T-helper 1 cell treated with Interleukin-12 subunit alpha and Interleukin-12 subunit beta and Interleukin-4 antibody, amounts not matched to agents 30 ng/mL and 1 ng/mL, for 36 hours (primary cell): ENCODE measurements at regions not wholly inside any gene's neighbourhood (a gene's known extent, or its start where the extent isn't known, plus 50 kb on each side); places are given as distances from the start of the nearest gene placed in this dataset.
"Not testable (repeated sequence)": the region's sequence is repeated elsewhere in the genome, so short reads cannot be mapped to it uniquely, and the experiment has no call there.

Source experiments
- intact Hi-C: fragments of 100-400 bp; cut with micrococcal nuclease; formaldehyde crosslinking; loops from one replicate; pipeline ENCODE4 v1.15.1; 2024

DNA sequence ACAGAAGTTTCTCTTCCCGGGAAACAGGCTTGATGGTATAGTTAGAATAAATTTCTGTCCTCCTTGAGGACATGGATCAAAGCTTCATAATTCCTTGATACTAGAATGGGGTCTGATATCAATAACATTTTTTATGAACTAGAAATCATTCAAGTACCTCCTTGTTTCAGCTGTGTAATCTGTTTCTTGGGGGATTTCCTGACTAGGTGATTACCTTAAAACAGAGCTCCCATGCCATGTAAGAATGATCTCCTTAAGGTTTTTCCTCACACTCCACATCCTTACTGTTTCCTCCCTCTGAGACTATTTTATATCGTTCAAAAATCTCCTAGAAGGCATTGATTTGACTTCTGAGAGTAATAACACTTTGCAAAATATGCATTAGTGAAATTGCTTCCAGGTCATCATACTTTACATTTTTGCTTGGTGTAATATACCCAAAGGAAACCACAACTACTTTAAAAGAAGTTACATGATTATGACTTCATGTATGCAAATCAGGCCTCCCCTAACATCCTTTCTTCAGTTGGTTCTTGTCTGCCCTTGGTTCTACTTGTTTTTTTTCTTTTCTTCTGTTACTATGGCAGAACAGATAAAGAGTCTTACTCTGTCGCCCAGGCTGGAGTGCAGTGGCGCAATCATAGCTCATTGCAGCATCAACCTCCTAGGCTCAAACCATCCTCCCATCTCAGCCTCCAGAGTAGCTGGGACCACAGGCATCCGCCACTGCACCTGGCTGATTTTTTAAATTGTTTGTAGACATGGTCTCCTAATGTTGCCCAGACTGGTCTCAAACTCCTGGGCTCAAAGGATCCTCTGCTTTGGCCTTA is 388.8 kb downstream of the ZFHX3 start:
- intact Hi-C loops = no loop called here

DNA sequence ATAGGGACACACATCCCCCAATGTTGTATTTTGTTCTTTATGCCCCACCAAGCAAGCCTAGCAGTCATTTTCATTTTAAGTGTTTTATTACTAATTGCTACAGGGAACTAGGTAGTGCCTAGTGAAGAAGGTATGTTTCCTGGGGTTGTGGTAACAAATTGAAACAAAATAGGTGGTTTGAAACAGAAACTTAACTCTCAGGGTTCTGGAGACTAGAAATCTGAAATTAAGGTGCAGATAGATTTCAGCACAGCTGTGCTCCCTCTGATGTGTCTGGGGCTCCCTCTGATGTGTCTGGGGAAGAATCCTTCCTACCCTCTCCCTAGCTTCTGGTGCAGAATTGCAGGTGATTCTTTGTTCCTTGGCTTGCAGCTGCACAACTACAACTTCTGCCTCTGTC is 390.1 kb downstream of the ZFHX3 start:
- intact Hi-C loops = no loop called here

DNA sequence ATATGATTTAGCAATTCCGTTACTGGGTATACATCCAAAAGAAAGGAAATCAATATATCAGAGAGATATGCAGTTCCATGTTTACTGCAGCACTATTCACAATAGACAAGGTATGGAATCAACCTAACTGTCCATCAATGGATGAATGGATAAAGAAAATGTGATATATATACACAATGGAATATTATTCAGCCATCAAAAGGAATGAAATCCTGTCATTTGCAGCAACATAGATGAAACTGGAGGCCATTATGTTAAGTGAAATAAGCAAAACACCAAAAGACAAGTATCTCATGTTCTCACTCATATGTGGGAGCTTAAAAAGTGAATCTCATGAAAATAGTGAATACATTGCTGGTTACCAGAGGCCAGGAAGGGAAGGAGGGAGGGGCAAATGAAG is 390.8 kb downstream of the ZFHX3 start:
- intact Hi-C loops = no loop called here

DNA sequence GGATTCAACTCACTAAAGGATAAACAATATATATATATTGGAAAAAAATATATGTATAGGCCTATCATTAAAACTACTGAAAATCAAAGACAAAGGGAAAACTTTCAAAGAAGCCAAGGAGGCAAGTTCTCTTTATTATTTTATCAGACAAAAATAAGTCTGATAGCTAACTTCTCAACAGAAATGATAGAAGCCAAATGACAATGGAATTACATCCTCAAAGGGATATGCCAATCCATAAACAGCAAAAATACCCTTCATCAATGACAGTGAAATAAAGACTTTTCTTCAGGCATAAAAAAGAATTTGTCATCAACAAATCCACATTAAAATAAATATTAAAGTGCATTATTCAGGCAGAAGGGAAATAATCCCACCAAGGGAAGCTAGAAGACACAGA is 393.4 kb downstream of the ZFHX3 start:
- intact Hi-C loops = no loop called here

DNA sequence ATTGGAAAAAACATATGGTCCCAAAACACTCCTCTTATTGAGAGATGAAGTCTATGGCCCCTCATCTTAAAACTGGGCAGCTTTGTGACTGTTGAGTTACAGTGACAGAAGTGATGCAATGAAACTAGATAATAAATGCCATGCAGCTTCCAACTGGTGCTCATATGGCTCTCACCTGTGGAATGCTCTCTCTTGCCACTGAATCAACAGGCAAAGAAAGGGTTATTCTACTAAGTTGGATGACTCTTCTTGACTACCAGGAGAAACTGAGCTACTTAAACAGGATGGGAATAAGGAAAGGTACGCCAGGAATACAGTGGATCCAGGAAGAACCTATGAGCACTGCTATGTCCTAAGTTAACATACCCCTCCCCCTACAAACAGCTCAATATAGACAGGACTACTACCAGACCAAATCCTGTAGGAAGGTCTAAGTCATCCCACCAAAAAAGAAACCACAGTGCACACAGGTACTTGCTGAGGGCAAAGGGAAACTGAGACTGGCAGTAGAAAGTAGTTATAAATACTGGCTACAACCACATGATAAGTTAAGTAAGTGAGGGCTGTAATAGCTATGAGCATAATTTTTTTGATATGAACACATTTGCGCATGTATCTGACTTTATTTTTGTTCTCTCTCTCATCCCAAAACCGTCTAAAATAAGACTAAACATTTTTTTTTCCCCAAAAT is 398.5 kb downstream of the ZFHX3 start:
- intact Hi-C loops = no loop called here

DNA sequence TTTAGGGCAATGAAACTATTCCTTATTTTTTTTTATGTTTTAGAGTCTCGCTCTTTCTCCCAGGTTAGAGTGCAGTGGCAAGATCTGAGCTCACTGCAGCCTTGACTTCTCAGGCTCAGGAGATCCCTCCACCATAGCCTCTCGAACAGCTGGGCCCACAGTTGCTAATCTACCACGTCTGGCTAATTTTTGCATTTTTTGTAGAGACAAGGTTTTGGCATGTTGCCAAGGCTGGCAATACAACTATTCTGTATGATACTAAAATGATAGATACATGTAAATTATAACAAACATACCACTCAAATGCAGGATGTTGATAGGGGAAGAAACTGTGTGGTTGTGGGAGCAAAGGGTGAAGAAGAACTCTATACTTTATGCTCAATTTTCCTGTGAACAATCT is 401.3 kb downstream of the ZFHX3 start:
- intact Hi-C loops = no loop called here

DNA sequence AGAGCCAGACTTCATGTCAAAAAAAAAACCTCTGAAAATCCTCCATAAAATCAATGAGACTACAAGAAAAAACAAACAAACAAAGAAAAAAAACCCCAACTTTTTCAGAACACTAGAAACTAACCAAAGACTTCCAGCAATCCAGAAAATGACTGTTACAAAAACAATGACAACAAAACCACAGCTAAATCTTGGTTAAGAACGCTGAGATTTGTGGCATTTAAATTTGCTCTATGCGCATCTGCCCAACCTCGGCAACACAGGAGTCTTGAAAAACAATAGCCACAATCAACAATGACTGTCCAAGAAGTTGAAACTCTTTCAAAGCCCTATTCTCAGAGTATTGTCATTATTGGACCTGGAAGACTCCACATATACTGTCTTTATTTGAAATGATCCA is 402.4 kb downstream of the ZFHX3 start:
- intact Hi-C loops = no loop called here

DNA sequence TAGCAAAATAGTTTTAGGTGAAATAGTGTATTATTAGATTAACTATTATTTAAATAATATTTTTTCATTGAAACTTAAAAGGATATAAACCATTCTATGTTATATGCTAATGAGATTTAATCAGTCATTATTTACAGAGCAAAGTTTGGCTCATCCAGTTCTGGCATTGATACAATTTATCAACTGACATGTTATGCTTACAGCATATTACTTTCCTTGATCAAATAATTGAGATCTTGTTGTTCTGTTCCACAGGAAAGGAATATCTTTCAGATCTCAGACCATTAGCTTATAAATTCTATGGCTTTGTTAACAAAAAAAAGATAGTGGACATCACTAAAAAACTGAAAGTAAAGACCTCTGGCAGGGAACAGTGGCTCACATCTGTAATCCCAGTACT is 403.0 kb downstream of the ZFHX3 start:
- intact Hi-C loops = no loop called here

DNA sequence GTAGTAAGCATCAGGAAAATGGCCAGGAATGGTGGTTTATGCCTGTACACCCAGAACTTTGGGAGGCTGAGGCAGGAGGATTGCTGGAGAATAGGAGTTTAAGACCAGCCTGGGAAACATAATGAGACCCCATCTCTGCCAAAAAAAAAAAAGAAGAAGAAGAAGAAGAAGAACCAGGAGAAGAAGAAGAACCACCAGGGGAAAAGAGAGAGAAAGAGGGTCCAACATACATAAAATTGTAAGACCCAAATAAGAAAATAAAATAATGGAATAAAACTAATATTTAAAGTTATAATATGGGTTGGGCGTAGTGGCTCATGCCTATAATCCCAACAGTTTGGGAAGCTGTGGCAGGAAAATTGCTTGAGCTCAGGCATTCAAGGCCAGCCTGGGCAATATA is 408.4 kb downstream of the ZFHX3 start:
- intact Hi-C loops = no loop called here

DNA sequence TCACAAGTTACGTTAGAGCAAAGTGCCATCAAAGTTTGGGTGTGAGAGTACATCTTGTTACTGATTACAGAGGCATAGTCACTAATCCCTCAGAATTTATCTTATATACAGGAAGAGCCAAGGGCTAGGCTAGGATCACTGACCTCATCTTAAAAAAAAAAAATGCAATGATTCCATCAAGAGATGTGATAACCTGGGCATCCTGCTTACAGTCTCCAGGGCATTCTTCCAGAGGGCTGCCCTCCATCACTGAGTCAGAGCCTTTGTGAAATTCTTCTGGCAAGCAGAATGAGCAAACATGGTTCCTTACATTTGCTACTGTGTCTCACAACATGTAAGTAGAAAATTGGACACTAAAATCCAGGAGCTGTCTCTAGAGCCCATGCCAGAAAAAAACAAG is 410.6 kb downstream of the ZFHX3 start:
- intact Hi-C loops = no loop called here

DNA sequence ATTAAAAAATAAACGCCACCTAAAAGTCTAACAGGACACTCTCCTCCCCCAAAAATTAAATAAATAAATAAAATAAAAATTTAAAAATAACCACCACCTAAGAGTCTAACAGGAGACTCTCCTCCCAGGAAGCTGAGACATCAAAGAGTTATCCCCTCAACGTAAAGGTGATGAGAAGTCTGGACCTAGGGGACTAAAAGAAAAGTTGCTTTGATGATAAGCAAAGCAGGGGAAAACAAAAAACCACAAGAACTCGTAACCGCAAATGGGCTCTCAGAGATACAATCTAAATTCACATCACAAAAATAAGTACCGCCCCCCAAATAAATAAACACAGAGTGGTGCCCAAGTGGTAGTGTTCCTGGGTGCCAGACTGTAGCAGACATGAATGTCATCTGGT is 412.2 kb downstream of the ZFHX3 start:
- intact Hi-C loops = no loop called here

DNA sequence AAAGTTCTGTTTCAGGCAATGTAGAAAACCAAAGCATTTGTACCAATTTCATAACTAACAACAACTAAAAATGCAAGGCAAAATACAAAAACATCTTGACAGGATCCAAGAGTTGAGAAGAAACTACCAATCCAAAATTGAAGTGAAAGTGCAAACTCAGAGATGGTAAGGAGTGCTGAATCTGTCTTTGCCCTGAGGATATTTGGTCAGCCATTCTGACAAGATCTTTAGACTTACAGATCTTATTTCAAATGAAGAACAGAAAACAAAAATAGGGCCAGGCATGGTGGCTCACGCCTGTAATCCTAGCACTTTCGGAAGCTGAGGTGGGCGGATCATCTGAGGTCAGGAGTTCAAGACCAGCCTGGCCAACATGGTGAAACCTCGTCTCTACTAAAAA is 412.8 kb downstream of the ZFHX3 start:
- intact Hi-C loops = no loop called here

DNA sequence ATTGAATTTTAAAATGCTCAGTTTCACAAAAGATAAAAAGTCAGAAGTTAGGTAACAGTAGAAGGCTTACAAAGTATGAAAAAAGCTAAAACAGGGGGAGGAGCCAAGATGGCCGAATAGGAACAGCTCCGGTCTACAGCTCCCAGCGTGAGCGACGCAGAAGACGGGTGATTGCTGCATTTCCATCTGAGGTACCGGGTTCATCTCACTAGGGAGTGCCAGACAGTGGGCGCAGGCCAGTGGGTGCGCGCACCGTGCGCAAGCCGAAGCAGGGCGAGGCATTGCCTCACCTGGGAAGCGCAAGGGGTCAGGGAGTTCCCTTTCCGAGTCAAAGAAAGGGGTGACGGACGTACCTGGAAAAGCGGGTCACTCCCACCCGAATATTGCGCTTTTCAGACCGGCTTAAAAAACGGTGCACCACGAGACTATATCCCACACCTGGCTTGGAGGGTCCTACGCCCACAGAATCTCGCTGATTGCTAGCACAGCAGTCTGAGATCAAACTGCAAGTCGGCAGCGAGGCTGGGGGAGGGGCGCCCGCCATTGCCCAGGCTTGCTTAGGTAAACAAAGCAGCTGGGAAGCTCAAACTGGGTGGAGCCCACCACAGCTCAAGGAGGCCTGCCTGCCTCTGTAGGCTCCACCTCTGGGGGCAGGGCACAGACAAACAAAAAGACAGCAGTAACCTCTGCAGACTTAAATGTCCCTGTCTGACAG is 420.6 kb downstream of the ZFHX3 start:
- intact Hi-C loops = not testable (repeated sequence)

DNA sequence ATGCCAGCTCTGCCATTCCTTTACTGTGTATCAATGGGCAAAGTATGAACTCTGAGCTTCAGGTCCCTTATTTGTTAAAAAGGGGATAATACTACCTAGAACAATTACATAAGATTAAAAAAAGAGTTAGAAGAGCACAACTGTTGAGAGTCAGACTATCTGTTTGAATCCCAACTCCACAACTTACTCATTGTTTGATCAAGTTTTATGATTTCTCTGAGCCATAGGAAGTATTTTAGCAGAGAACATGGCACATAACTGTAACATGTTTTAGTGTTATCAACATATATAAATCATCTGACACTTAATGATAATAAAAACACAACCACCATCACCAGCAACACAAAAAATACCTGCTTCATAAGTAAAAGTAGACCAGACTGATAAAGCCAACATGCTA is 421.3 kb downstream of the ZFHX3 start:
- intact Hi-C loops = no loop called here

DNA sequence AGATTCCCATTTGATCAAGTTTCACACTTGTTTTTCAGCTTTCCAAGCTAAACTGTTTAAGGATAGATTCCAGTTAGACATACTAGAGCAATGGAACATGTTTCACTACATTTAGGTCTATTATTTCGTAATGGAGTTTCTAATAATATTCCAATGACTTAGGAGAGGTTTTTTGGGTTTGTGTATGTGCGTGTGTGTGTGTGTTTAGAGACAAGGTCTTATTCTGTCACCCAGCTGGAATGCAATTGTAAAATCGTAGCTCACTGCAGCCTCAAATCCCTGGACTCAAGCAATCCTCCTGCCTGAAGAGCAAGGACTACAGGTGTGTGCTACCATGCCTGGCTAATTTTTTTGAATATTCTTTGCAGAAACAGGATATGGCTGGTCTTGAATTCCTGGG is 426.3 kb downstream of the ZFHX3 start:
- intact Hi-C loops = no loop called here

DNA sequence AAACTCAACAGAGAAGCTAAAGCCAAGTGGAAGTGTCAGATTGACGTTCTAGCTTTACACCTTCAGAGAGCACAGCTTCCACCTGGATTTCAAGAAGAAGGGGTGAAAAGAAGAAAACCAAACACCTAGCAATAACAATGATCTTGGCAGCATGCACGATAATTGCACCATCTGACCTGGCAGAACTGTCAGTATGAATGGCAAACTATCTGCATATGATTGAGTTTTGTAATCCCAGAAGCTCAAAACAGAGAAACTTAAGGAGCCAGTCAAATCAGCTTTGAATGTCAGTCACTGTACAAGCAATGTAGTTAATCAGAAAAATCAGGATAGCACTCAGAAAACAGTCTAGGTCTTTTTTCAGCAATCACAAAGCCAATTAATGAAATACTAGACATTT is 427.1 kb downstream of the ZFHX3 start:
- intact Hi-C loops = no loop called here

DNA sequence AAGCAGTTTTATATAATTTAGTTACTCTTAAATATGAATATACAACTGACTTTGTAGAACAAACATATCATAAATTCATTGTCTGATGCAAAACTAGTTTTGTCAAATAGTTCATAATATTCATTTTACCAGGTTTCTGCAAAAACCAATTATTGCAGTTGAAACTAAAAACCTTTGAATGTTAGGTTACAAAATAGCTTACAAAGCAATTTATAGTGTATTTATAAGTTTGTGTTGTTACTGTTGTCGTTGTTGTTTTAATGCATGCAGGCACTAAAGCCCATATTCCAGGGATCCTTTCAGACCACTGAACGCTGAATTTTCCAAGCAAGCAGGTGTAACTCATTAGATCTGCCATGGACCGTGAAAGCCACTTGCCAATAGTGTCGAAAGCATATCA is 427.6 kb downstream of the ZFHX3 start:
- intact Hi-C loops = no loop called here

DNA sequence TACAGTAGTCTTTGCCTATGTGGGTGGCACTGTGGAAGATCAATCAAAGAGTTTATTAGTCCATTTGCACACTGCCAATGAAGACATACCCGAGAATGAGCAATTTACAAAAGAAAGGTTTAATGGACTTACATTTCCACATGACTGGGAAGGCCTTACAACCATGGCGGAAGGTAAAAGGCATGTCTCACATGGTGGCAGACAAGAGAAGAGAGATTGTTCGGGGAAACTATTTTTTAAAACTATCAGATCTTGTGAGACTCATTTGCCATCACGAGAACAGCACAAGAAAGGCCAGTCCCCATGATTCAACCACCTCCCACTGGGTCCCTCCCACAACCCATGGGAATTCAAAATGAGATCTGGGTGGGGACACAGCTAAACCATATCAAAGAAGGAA is 432.1 kb downstream of the ZFHX3 start:
- intact Hi-C loops = no loop called here

DNA sequence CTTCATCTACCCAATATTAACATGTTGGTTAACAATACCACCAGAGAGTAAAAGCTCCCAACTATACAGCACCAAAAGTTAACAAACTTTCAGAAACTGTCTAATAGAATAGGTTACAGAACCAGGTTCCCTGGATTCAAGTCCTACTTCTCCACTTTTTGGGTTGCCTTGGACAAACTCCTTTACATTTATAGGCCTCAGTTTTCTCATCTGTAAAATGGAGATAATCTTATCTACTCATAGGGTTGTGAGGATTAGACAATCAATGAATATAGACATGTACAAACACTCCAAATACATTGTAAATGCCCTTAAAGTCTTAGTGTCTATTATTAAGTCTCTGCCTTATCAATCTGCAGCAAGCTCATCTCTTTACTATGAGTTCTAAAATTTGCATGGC is 435.2 kb downstream of the ZFHX3 start:
- intact Hi-C loops = no loop called here

DNA sequence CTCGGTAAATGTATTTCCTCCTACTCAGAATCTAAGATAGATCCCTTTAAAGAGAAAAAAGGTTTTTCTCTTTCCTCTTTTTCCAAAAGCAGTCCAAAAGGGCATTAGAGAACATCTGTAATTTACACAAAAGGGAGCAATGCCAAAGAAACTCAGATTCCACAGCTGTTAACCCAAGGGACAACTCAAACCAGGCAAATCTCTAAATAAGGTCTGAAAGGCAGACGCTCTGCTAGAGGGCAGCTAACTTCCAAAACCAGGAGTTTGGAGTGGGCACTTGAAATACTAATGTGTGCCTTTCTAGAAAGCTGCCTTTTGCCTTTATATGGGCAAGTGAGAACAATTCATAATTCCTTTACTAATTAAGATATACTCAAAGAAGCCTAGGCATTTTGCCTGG is 435.7 kb downstream of the ZFHX3 start:
- intact Hi-C loops = no loop called here

DNA sequence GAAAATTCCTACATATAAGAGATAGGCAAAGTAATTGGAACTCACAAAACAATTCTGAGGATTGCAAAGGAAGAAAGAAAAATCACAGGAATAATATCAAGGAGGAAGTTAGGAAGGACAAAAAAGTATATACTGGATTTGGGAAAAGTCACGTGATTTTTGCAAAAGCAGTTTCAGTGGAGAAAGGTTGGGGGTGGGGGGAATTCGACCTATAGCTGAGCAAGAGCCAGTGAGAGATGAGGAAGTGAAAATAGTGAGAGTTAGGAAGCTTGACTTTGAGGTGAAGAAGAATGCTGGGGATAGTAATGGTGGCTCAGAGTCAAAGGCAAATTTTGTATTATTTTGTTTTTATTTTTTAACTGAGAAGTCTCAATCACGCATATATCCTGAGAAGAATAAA is 438.0 kb upstream of the PMFBP1 start:
- intact Hi-C loops = no loop called here

DNA sequence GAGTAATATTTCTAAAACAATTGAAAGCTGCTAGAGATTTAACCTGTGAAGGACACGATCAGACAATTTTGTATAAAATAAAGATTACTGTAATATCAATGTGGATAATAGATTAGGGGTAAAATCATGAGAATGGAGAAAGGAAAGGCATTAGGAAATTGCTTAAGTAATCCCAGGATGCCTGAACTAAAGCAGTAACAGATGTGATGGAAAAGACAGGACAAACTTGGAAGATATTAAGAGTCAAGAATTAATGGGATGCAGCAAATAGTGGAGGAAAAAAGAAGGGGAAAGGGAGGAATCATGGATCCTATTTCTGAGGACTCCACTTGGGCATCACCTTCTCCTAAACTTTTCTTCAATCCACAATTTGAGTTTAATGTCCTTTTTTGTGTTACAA is 437.1 kb upstream of the PMFBP1 start:
- intact Hi-C loops = no loop called here

DNA sequence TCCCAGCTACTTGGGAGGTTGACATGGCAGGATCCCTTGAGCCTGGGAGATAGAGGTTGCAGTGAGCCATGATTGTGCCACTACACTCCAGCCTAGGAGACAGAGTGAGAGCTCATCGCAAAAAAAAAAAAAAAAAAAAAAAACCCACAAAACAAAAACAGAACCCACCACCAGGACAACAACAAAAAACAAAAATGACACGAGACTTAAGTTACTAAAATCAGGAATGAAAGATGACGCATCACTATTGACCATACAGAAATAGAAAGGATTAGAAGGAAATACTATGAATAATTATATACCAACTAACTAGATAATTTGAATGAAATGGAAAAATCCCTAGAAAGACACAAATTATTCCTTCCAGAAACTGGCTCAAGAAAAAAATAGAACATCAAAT is 432.4 kb upstream of the PMFBP1 start:
- intact Hi-C loops = no loop called here
